SK-N-SH (cell line): ENCODE measurements at regions not wholly inside any gene's neighbourhood (a gene's known extent, or its start where the extent isn't known, plus 50 kb on each side); places are given as distances from the start of the nearest gene placed in this dataset.

Experiments
- CTCF ChIA-PET: fragments of 300-600, 350-600 bp; formaldehyde crosslinking; extraction: SDS; loops from one replicate; lab custom pipeline; 2021; lab: Yijun Ruan, JAX
- POLR2A ChIA-PET: fragments of 350-600 bp; sonication (Branson Sonifier 250); formaldehyde crosslinking; extraction: SDS; loops from one replicate; lab custom pipeline; 2020; ENCODE audit warnings: antibody characterized with exemption, inconsistent platforms; lab: Yijun Ruan, JAX
- DNase-seq: peaks from one replicate; pipeline ENCODE4 v3.0.0; 2012
- H2AFZ ChIP-seq: fragments of 200-600 bp; sonication (generic); 2 replicates; pipeline ENCODE4 v1.8.1; 2016; ENCODE audit warnings: antibody characterized with exemption, mild to moderate bottlenecking, low read depth
- H3F3A ChIP-seq: fragments of 200-600 bp; sonication (generic); replicated peaks from 2 replicates; pipeline ENCODE3; 2016; ENCODE audit warnings: antibody characterized with exemption, mild to moderate bottlenecking; ENCODE audit not compliant: insufficient read depth
- H3K27ac ChIP-seq, 2 experiments: fragments of 200-500 bp in 1 of 2; fragments of 200-600 bp in 1 of 2; sonication (Bioruptor generic) in 1 of 2; sonication (generic), shearing (Covaris generic) in 1 of 2; 2 replicates each; pipeline versions ENCODE4 v1.5.1 to v1.6.1; 2014 to 2016; ENCODE audit warnings: low read depth in 2 of 2, inconsistent platforms in 1 of 2, low read length in 1 of 2, mild to moderate bottlenecking in 1 of 2, mixed read lengths in 1 of 2
- H3K27me3 ChIP-seq: fragments of 200-600 bp; sonication (generic), shearing (Covaris generic); 2 replicates; pipeline ENCODE4 v1.6.1; 2016; ENCODE audit warnings: mixed run types; ENCODE audit not compliant: insufficient read depth
- H3K36me3 ChIP-seq, 2 experiments: fragments of 200-500 bp in 1 of 2; fragments of 200-600 bp in 1 of 2; sonication (Bioruptor generic) in 1 of 2; sonication (generic) in 1 of 2; replicated peaks in 1 of 2; 2 replicates each; pipeline versions ENCODE3 to v1.5.1; 2014 to 2016; ENCODE audit warnings: low read length in 1 of 2, mild to moderate bottlenecking in 1 of 2; ENCODE audit not compliant: insufficient read depth in 2 of 2, control insufficient read depth in 1 of 2
- H3K4me1 ChIP-seq, 2 experiments: fragments of 200-500 bp in 1 of 2; fragments of 200-600 bp in 1 of 2; sonication (Bioruptor generic) in 1 of 2; sonication (generic), shearing (Covaris generic) in 1 of 2; 2 replicates each; pipeline versions ENCODE4 v1.5.1 to v1.6.1; 2014 to 2016; ENCODE audit warnings: low read depth in 1 of 2, low read length in 1 of 2, mixed run types in 1 of 2; ENCODE audit not compliant: insufficient read depth in 2 of 2, control insufficient read depth in 1 of 2
- H3K4me2 ChIP-seq: fragments of 200-600 bp; sonication (generic), shearing (Covaris generic); 2 replicates; pipeline ENCODE4 v1.6.1; 2017; ENCODE audit warnings: mixed run types
- H3K4me3 ChIP-seq, 2 experiments: fragments of 200-500 bp in 1 of 2; fragments of 200-600 bp in 1 of 2; sonication (Bioruptor generic) in 1 of 2; sonication (generic), shearing (Covaris generic) in 1 of 2; 2 replicates each; pipeline versions ENCODE4 v1.5.1 to v1.8.1; 2014 to 2016; ENCODE audit warnings: low read depth in 2 of 2, inconsistent platforms in 1 of 2, low read length in 1 of 2, mild to moderate bottlenecking in 1 of 2, mixed read lengths in 1 of 2, moderate library complexity in 1 of 2
- H3K79me2 ChIP-seq: fragments of 200-600 bp; sonication (generic); 2 replicates; pipeline ENCODE4 v1.8.1; 2017; ENCODE audit warnings: mild to moderate bottlenecking; ENCODE audit not compliant: insufficient read depth
- H3K9ac ChIP-seq: fragments of 200-600 bp; sonication (generic); 2 replicates; pipeline ENCODE4 v1.6.1; 2017; ENCODE audit warnings: mixed run types
- H3K9me2 ChIP-seq: fragments of 200-600 bp; sonication (generic); 2 replicates; pipeline ENCODE4 v1.6.1; 2017; ENCODE audit warnings: mixed run types
- H3K9me3 ChIP-seq: fragments of 200-600 bp; sonication (generic); 2 replicates; pipeline ENCODE4 v1.6.1; 2017; ENCODE audit warnings: mixed run types, mild to moderate bottlenecking, moderate library complexity
- H4K20me1 ChIP-seq: fragments of 200-600 bp; sonication (generic); 2 replicates; pipeline ENCODE4 v1.6.1; 2017; ENCODE audit warnings: mild to moderate bottlenecking, mixed run types; ENCODE audit not compliant: insufficient read depth
- CHD2 ChIP-seq: fragments of 150-350 bp; IDR thresholded peaks from 2 replicates; pipeline ENCODE4 v1.6.1; 2018; ENCODE audit warnings: low read length; ENCODE audit not compliant: partially characterized antibody
- ELF1 ChIP-seq: IDR thresholded peaks from 2 replicates; pipeline ENCODE4 v1.4.0; 2012
- EP300 ChIP-seq, 2 experiments: IDR thresholded peaks; 2 replicates each; pipeline versions ENCODE4 v1.4.0 to v1.6.1; 2012; ENCODE audit warnings: borderline replicate concordance in 1 of 2, low read depth in 1 of 2, low read length in 1 of 2
- EZH2phosphoT487 ChIP-seq: fragments of 200-600 bp; sonication (generic); IDR thresholded peaks from 2 replicates; pipeline ENCODE4 v1.6.1; 2017; ENCODE audit warnings: low read depth, mixed run types, mild to moderate bottlenecking, antibody characterized with exemption, moderate library complexity, borderline replicate concordance
- FOXM1 ChIP-seq: IDR thresholded peaks from 2 replicates; pipeline ENCODE4 v1.4.0; 2012; ENCODE audit warnings: low read depth, mild to moderate bottlenecking
- GABPA ChIP-seq: IDR thresholded peaks from 2 replicates; pipeline ENCODE4 v1.4.0; 2012; ENCODE audit warnings: low read depth, mild to moderate bottlenecking
- GATA2 ChIP-seq: sonication (generic); formaldehyde crosslinking; IDR thresholded peaks from 2 replicates; pipeline ENCODE4 v1.5.0; 2020; ENCODE audit warnings: mild to moderate bottlenecking, missing genetic modification reagents
- JUND ChIP-seq: IDR thresholded peaks from 2 replicates; pipeline ENCODE4 v1.4.0; 2012
- MEF2A ChIP-seq: IDR thresholded peaks from 2 replicates; pipeline ENCODE4 v1.4.0; 2012; ENCODE audit warnings: low read depth, borderline replicate concordance
- NFIC ChIP-seq: IDR thresholded peaks from 2 replicates; pipeline ENCODE4 v1.4.0; 2012; ENCODE audit warnings: borderline replicate concordance
- NRF1 ChIP-seq: IDR thresholded peaks from 2 replicates; pipeline ENCODE4 v1.6.1; 2012; ENCODE audit warnings: low read depth, mild to moderate bottlenecking, low read length
- RCOR1 ChIP-seq: fragments of 150-350 bp; IDR thresholded peaks from 2 replicates; pipeline ENCODE4 v1.6.1; 2017; ENCODE audit warnings: antibody characterized with exemption, low read length
- RFX5 ChIP-seq: IDR thresholded peaks from 2 replicates; pipeline ENCODE4 v1.6.1; 2012; ENCODE audit warnings: mild to moderate bottlenecking, improper control_type of control experiment, low read length
- SIN3A ChIP-seq: IDR thresholded peaks from 2 replicates; pipeline ENCODE4 v1.6.1; 2012; ENCODE audit warnings: low read depth, mild to moderate bottlenecking, low read length, moderate library complexity, borderline replicate concordance
- TEAD4 ChIP-seq: IDR thresholded peaks from 2 replicates; pipeline ENCODE4 v1.4.0; 2012; ENCODE audit warnings: mild to moderate bottlenecking, borderline replicate concordance; ENCODE audit not compliant: insufficient read depth
- WGBS: methylation state at CpG from one replicate; pipeline ENCODE4 v1.1.6; 2017; ENCODE audit warnings: low lambda C conversion rate; 5-methylcytosine and 5-hydroxymethylcytosine counted together
- TF ChIP-seq, protein P1 (sequence below): IDR thresholded peaks from 2 replicates; pipeline ENCODE4; 2012
- TF ChIP-seq, protein P2 (sequence below): IDR thresholded peaks from 2 replicates; pipeline ENCODE4 v1.4.0; 2012; ENCODE audit warnings: low read depth
- TF ChIP-seq, protein P3 (sequence below): fragments of 150-350 bp; IDR thresholded peaks from 2 replicates; pipeline ENCODE4 v1.6.1; 2017; ENCODE audit warnings: antibody characterized with exemption, low read length, low read depth, borderline replicate concordance
- TF ChIP-seq, protein P4 (sequence below): fragments of 150-350 bp; IDR thresholded peaks from 2 replicates; pipeline ENCODE4 v1.6.1; 2016; ENCODE audit warnings: mild to moderate bottlenecking, low read depth, low read length

DNA sequence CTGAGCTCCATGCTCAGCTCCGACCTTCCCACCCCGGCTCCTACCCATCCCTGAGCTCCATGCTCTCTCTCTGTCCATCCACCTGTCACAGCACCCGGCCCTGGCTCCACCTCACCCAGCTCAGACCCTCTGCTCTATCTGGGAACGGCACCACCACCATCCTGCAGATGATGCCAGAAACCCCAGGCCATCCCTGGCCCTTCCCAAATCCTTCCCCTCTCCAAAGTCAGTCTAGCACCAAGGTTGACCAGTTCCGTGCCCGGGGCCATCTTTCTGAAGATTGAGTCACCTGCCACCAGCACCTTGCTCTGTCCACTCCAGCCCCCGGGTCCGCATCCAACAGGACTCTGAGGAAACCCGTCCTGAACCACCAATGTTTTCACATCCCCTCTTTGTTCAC lies 969.6 kb downstream of the BRD1 start:
- H3K9ac ChIP-seq: no peak overlapping the region
- H3K36me3 ChIP-seq: no peaks in the 10 kb centered on the region
- H3K4me1 ChIP-seq: no peaks in the 10 kb centered on the region; a peak in 1 of 4 replicates
- WGBS: 21% methylated on average over 9 of the region's 9 CpGs
- no peaks in the 10 kb centered on the region for H3F3A ChIP-seq
- no peak for DNase-seq
- H3K4me3 ChIP-seq: no peak overlapping the region
- no peak overlapping the region for H3K4me2 ChIP-seq
- no peaks in the 10 kb centered on the region for H3K9me2 ChIP-seq
- TF ChIP-seq EZH2phosphoT487 (no peak), GATA2 (CRISPR knock-in tag) (no peak), CHD2 (no peak), SIN3A (no peak), NRF1 (no peak), TEAD4 (no peak), NFIC (no peak), ELF1 (no peak), GABPA (no peak), MEF2A (no peak), JUND (no peak), RCOR1 (no peak), FOXM1 (no peak), RFX5 (no peak), EP300 (IDR thresholded peaks at IDR 0.05; ENCODE audit: borderline replicate concordance in 1 of 2, low read depth in 1 of 2, low read length in 1 of 2) (no peak)
- TF ChIP-seq, protein P1, sequence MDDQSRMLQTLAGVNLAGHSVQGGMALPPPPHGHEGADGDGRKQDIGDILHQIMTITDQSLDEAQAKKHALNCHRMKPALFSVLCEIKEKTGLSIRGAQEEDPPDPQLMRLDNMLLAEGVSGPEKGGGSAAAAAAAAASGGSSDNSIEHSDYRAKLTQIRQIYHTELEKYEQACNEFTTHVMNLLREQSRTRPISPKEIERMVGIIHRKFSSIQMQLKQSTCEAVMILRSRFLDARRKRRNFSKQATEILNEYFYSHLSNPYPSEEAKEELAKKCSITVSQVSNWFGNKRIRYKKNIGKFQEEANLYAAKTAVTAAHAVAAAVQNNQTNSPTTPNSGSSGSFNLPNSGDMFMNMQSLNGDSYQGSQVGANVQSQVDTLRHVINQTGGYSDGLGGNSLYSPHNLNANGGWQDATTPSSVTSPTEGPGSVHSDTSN: no peak
- TF ChIP-seq, protein P2, sequence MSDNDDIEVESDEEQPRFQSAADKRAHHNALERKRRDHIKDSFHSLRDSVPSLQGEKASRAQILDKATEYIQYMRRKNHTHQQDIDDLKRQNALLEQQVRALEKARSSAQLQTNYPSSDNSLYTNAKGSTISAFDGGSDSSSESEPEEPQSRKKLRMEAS: no peak
- TF ChIP-seq, protein P3, sequence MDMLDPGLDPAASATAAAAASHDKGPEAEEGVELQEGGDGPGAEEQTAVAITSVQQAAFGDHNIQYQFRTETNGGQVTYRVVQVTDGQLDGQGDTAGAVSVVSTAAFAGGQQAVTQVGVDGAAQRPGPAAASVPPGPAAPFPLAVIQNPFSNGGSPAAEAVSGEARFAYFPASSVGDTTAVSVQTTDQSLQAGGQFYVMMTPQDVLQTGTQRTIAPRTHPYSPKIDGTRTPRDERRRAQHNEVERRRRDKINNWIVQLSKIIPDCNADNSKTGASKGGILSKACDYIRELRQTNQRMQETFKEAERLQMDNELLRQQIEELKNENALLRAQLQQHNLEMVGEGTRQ: no peak
- TF ChIP-seq, protein P4, sequence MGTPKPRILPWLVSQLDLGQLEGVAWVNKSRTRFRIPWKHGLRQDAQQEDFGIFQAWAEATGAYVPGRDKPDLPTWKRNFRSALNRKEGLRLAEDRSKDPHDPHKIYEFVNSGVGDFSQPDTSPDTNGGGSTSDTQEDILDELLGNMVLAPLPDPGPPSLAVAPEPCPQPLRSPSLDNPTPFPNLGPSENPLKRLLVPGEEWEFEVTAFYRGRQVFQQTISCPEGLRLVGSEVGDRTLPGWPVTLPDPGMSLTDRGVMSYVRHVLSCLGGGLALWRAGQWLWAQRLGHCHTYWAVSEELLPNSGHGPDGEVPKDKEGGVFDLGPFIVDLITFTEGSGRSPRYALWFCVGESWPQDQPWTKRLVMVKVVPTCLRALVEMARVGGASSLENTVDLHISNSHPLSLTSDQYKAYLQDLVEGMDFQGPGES: no peak
- TF ChIP-seq, all 33 proteins: peak for 0
- no peaks in the 10 kb centered on the region for H3K9me3 ChIP-seq
- no peaks in the 10 kb centered on the region for H4K20me1 ChIP-seq
- no peak overlapping the region for H2AFZ ChIP-seq
- ChIA-PET CTCF (no interaction called here), POLR2A (no interaction called here)
- no peaks in the 10 kb centered on the region for H3K79me2 ChIP-seq
- no peaks in the 10 kb centered on the region for H3K27me3 ChIP-seq
- no peak overlapping the region for H3K27ac ChIP-seq
